Stimulated activated CD4-positive, alpha-beta T cell treated with anti-CD3 and anti-CD28 coated beads, Interleukin-12 subunit alpha, Interleukin-12 subunit beta, amount 100 ng/mL, for 48 hours (primary cell): ENCODE measurements at regions not wholly inside any gene's neighbourhood (a gene's known extent, or its start where the extent isn't known, plus 50 kb on each side); places are given as distances from the start of the nearest gene placed in this dataset.

Source experiments
- DNase-seq, 3 donors: peaks; one replicate each; pipeline ENCODE4 v3.0.0-alpha.2; 2020; ENCODE audit warnings: low read depth in 2 of 3, low spot score in 1 of 3

DNA sequence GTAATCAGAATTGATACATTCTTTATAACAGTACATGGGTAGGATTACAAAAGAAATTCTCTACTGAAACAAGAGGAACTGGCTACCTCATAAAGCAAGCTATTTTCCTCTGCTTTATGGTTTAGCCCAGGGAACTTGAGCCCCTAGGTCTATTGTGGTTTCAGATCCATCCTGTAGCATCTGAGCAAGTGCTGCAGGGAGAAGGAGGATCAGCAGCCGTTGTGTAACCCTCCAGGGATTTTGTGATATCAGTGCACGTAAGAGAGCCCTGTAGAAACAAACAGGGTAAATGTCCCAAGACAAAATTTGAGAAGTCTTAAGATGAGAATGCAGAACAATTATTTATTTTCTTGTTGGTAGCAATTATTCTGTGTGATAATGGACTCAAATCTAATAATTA, 165.2 kb upstream of the DEFB112 start:
- no peak for DNase-seq

DNA sequence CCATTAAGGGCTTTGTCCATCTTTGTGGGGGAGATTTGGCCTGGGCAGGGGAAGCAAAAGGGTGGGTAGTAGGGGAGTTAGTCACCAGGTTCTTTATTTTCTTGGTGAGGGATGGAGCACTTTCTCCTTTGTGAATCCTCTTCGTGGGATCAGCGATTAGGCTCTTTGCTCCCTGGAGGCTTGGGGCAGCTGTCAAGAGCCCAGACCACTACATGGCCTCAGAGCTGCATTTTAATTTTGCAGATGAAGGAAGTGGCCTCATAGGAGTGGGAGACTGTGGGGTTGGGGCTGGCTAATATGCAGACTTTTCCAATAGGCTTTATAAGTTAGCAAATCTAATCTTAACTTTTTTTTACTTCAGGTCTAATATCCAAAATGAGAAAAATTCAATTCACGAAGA, 168.1 kb upstream of the DEFB112 start:
- no peak for DNase-seq

DNA sequence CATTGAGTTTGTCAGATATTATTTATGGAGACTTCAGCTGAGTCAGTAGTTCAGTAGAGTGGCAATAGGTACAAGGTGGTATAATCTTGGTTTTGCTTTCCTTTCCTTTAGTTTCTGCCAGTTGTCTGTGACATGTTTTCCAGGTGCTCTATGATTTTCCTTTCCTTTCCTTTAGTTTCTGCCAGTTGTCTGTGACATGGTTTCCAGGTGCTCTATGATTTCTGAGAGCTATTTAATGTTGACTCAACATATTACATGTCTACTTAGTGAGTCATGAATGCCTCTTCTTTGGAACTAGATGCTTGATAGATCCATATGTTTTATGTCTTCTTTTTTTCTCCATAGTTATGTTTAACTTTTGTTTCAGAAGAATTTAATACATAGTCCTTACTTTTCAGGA, 186.4 kb upstream of the DEFB112 start:
- no peak for DNase-seq

DNA sequence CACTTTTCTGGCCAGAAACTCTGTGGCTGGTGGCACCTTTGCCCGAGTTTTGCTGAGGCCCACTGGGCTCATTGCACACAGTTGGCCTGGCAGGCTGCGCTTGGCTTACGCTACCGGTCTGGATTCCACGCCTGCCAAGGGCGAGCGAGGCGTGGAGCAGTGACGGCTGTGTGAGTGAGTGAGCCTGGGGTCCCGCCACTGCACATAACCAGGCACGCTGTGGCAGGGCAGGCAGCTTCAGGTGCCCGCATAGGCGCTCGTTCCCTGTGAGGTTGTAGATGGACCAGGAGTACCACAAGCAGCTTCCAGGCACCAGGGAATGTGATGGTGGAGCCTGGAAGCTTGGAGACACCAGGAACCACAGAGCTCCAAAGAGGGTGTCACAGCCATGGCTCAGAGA, 190.1 kb upstream of the DEFB112 start:
- DNase-seq: no peak

DNA sequence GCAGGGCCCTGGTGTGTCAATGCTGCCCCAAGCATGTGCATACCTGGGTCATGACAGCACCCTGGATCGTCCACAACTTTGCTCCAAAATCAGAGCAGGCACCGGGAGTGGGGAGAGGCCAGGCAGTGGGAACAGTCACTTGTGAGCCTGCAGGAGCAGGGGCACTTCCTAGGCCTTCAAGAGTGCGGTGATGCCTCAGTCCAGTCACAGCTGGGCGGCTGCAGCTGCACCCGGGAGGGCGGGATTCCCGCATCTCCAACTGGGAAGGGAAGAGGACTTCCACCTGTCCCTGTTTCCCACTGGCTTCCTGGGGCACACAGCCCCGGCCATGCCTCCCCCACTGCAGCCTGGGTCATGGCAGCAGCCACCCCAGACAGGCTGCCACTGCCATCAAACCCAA, 191.3 kb upstream of the DEFB112 start:
- DNase-seq: no peak

DNA sequence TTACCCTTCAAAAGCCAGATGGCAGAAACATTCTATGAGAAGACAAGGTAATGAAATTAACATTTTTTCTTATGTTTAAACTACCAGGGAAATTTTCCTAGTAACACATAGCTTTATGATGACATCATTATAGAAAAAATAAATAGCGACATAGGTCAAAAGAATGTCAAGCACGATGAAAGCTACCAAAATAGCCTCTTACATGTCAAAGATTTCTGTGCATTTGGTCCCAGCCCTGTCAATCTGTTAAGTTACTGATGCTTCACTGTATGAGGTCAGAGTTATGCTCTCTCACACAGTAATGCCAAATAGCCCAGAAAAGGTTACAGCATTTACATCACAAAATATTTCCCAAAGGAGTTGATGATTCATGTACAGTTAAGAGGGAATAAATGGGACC, 199.8 kb upstream of the DEFB112 start:
- no peak for DNase-seq

DNA sequence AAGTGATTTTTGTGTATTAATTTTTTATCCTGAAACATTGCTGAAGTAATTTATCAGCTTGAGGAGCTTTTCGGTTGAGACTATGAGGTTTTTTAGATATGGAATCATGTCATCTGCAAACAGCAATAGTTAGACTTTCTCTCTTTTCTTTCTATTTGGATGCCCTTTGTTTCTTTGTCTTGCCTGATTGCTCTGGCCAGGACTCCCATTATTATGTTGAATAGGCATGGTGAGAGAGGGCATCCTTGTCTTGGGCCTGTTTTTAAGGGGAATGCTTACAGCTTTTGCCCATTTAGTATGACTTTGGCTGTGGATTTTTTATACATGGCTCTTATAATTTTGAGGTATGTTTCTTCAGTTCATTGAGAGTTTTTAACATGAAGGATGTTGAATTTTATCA, 207.6 kb upstream of the DEFB112 start:
- DNase-seq: no peak

DNA sequence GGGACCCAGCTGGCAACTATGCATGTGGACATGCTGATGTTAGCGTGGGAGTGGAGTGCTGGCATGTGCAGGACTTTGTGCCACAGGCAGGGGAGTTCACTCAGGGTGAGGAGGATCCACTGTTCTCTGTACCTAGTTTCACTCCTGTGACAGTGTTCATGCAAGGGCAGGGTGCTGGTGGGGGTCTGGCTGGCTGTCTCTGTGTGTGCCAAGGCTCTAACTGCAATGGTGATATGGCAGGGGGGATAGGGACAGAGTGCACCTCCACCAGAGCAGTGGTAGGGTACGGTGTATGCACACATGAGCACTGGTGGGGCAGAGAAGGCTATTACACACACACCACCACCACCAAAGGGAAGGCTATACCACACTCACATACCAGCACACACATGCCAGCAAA, 210.2 kb upstream of the DEFB112 start:
- no peak for DNase-seq

DNA sequence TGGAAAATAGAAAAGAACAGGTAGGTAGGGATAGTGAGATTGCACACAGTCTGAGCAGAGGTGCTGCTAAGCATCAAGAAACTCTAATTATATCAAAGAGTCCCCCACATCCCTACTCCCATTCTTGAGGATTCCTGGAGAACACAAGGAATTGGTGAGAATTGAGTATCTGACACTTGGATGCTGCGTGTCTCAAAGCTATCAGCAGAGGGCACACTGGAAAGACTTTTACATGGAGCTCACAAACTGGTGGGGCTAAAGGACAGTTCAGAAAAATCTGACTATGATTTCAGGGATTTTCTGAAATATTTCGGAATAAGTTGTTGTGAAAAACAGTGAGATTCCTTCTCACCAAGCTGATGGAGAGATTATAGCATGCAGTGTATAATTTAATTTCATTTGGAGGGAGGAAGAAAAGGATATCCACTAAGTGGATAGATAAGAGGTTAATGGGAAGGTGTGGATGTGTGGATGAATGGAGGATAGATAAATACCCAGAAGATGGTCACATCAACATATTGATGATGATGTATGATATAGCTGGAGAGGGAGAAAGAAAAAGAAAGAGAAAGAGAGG, 215.4 kb upstream of the DEFB112 start:
- no peak for DNase-seq

DNA sequence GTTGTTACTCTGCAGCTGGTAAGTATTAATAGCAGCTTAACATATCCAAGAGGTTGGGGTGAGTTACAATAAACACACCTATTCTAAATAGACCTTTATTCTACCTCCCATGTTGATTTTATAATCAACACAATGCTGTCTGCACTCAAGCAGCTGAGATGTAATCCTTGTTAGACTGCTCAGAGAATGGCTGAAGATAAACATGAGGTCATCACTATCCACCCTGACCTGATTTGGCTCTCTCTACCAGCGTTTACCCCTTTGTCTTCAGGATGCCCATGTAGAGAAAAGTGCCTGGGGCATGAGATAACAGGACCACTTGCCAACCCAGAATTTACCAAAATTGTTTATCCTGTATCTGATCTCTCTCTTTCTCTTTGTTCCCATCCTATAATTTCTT, 220.7 kb upstream of the DEFB112 start:
- no peak for DNase-seq

DNA sequence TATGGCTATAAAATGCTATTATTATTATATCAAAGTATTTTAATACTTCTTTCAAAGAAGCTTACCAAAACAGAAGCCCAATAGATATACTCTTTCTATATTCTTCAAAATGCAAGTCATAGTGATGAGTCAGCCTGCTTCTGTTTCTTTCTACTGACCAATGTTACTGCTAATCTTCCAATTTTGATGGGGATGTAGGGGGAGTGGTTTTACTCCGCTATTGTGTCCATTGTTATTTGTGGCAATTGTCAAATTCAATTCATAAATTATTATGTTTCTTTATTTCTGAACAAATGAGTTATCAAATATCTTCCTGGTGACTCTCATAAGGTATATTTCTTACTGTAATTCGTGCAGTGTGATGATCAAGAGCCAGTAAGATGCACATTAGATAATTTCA, 221.5 kb upstream of the DEFB112 start:
- DNase-seq: no peak

DNA sequence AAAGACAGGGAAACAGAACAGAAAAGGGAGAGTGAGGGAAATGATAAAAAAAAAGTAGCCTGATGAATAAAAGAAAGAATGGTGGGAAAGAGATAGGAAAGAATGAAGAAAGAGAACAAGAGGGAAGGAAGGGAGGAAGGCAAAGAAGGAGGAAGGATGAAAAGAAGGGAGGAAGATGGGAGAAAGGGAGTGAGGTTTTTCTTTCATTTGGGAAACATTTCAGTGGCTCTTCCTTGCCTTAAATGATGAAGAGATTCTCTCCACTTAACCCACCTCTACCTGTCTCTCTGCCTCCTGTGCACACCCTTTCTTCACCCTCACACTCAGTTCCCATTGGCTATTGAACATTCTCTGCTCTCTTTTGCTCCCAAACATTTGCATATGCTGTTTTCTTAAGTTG, 222.1 kb upstream of the DEFB112 start:
- DNase-seq: no peak

DNA sequence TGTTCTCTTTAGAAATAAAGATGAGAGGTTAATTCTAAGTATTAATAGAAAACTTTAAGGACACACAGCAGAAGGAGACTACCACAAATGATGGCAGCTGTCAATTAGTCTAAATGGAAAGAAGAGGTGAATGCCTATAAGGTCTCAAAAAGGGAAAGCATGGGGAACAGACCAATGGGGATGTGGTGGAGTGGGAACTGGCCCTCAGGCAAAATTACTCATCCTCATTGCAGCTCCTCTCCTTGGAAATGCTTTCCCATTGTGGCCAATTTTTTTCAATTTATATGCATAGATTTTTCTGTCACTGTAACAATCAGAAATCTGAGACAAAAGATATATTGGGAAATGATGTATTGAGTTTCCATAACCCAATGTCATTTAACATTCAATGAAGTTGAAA, 222.9 kb upstream of the DEFB112 start:
- no peak for DNase-seq

DNA sequence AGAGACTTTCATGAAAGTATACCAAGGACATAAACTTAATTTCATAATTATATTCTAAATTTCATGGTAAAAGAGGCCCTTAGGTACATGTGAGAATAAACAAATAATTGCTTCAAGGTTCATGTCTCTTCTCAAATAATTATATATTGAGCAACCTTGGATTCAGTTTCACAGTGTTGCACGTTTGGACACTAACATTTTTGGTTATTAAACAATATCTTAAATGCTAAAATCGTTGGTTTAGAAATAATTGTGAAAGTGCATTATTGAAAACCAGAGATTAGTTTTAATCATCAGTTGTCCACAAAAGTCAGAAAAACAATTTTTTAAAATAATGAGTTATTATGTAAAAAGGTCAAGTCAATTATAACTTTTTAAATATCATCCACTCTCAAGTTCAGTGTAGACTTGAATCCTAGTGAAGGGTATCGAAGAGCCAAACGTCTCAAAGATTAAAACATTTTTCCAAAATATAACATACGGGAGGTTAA, 227.1 kb upstream of the DEFB112 start:
- no peak for DNase-seq

DNA sequence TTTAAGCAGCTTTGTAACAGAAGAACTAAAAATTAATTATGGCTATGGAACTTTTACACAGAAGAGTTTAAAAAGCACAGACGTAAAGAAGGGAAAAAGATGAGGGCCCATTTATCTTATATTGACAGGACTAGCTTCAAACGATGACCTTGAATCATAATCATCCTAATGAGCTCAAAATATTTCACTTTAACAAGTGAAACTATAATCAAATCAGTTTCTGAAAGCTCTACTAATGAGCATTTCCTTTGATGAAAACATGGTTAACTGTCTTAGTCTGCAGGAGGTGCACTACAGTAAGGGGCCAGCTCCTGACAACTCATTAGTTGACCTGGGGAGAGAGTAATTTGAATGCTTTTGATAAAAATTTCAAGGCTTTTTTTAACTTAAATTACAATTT, 228.0 kb upstream of the DEFB112 start:
- DNase-seq: no peak

DNA sequence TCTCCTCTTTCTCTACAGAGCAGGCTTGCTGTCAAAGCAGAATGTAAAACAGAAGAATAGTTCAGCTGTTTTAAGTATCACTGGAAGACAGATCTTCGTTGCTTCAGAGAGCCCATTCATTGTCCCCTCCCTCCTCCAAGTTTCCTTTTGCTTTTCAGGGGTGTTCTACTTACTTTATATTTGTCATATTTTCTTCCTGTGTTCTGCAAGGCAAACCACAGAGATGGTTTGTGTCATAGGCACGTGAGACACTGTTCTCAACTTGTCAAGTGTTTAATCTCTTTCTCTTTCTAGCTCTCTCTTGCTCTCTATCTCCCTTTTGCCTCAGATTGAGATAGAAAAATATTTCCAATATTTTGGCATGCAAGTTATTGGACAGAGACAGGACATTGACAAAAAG, 228.9 kb upstream of the DEFB112 start:
- DNase-seq: no peak

DNA sequence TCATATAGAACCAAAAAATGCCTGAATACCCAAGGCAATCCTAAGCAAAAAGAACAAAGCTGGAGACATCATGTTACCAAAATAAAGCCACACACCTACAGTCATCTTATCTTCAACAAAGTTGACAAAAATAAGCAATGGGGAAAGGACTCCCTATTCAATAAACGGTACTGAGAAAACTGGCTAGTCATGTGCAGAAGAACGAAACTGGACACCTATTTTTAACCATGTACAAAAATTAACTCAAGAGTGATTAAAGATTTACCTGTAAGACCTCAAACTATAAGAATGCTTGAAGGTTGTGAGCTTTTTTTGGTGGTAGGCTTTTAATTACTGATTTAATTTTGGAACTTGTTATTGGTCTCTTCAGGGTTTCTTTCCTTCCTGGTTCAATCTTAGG, 236.0 kb upstream of the DEFB112 start:
- no peak for DNase-seq

DNA sequence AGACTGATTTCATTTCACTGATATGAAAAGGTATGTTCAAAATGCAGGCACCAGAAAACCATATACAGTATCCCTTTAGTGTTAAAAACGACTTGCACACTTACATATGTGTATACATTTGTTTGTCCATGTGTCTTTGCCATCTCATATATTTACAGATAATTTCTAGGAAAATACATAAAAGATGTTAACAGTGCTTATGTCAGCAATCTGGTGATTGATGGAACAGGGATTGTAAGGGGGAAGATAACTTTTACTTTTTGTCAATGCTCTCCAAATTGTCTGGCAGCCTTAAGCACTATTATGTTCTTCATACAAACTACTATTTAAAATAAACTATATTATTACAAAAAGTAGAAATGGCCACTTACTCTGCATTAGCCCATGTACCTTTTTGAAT, 238.5 kb upstream of the DEFB112 start:
- no peak for DNase-seq

DNA sequence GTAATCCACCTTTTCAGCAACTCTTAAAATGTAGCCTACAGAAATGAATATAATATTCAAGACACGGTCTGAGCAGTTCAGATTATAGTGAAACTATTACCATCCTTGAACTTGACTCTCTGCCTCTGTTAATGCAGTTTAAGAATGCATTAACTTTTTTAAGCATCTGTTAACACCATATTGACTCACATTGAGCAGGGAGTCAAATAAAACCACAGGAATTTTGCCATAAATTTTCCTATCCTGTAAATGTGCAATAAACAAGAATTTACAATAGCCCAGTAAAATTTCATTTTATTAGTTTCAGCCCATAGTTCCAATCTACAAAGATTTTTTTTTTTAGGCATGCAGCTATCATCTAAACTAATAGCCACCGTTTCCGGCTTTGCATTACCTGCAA, 239.2 kb upstream of the DEFB112 start:
- DNase-seq: no peak

DNA sequence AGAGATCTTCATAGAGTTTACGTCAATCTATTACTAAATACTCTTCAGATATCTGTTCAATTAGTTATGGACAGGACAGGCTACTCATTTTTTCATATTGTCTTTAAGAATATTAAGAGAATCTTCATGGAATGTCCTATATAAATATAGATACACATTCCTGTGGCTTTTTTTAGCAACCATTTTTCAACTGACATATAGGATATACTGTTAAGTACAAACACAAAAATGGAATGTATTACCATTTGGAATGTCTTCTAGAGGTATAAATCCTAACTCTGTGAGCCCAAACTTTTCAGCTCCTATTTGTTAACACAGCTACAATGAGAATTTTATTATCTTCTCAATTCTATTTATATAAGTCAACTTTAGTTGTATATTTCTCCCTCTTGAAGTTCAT, 239.6 kb upstream of the DEFB112 start:
- no peak for DNase-seq

DNA sequence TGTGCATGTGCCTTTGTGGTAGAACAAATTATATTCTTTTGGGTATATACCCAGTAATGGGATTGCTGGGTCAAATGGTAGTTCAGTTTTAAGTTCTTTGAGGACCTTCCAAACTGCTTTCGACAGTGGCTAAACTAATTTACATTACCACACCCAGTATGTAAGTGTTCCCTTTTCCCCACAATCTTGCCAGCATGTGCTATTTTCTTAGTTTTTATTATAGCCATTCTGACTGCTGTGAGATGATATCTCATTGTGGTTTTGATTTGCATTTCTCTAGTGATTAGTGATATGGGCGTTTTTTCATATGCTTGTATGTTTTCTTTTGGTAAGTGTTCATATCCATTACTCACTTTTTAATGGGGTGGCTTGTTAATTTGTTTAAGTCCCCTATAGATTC, 251.6 kb upstream of the DEFB112 start:
- DNase-seq: no peak

DNA sequence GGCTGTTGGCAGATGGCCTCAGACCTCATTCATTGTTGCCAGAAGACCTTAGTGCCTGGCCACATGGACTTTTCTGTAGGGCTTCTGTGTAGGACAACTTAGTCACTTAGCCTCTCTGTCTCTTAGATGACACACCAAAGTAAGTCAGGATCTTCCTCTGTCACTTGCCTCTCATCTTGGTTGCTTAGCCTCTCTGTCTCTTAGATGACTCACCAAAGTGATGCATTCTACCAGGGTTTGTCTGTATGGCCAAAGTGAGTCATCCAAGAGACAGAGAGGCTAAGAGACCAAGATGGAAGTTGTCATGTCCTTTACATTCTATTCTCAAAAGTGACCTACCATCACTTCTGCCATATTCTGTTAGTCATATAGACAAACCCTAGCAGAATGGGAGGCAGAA, 255.9 kb upstream of the DEFB112 start:
- no peak for DNase-seq

DNA sequence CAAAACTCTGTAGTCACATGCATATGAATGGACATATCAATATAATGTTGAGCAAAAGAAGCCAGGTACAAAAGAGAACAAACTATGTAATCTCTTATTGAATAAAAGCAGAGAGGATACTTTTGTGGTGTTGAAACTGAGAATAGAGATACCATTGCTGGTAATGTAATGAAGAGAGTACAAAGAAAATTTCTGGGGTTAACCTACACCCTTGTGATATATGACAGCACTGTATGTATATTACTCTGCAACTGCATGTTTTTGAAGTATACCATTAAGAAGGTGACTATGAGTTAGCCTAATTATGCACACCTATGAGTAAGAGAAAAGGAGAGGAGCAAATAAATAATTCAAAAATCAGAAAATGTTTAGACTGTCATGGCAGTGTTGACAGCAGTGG, 268.8 kb upstream of the DEFB112 start:
- no peak for DNase-seq

DNA sequence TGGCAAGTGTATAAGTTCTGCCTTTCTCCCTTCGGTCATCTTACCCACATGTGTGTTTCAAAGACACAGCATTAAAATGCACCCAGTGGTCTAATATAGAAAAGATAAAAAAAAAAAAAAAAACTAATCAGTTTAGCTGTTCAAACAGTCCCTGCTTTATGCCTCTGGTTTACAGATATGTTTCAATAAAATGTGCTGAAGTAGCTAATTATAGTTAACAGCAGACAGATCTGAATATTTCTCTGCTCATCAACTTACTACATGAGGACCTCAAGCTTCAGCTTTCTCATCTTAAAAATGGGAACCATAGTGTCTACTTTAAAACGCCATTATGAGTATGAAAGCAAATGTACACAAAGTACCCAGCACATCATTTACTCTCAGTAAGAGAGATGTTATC, 280.6 kb upstream of the DEFB112 start:
- no peak for DNase-seq
